Hypothalamus (tissue), 51 donors: ENCODE measurements at regions not wholly inside any gene's neighbourhood (a gene's known extent, or its start where the extent isn't known, plus 50 kb on each side); places are given as distances from the start of the nearest gene placed in this dataset.

Experiments
- DNase-seq, 51 donors: peaks; one replicate each; lab custom pipeline; 2025; lab: John Stamatoyannopoulos, UW

- DNase-seq, result no peak
These were observed 2254.6 kb downstream of the TP53TG3F start for GRCh38 chr16:35713762-35714650.

- DNase-seq, result no peak
These were observed 2255.3 kb downstream of the TP53TG3F start for GRCh38 chr16:35714665-35715064.

GRCh38 chr16:35724551-35724950 is 2265.1 kb downstream of the TP53TG3F start:
- no peak for DNase-seq

- DNase-seq, result no peak
These were observed 2266.5 kb downstream of the TP53TG3F start for GRCh38 chr16:35725949-35726348.

- no peak for DNase-seq
These were observed 2270.8 kb downstream of the TP53TG3F start for GRCh38 chr16:35730251-35730650.

GRCh38 chr16:35731341-35732040 is 2272.1 kb downstream of the TP53TG3F start:
- no peak for DNase-seq

- no peak for DNase-seq
These were observed 2272.8 kb downstream of the TP53TG3F start for GRCh38 chr16:35732046-35732810.

DNA sequence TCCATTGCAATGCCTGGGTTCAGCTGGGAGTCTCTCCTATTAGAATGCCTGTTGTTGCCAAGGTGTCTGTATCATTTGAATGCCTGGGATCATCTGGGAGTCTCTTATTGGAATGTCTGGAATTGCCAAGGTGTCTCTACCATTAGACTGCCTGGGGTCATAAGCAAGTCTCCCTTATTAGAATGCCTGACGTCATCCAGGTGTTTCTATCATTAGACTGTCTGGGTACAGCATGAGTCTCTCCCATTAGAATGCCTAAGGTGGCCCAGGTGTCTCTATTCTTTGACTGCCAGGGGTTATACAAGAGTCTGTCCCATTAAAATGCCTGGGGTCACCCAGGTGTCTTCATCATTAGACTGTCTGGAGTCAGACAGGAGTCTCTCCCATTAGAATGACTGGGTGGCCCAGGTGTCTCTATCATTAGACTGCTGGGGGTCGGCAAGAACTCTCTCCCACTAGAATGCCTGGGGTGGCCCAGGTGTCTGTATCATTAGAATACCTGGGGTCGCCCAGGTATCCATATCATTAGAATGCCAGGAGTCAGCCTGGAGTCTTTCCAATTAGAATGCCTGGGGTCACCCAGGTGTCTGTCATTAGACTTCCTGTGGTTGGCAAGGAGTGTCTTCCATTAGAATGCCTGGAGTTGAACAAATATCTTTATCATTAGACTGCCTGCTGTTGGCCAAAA is 2274.0 kb downstream of the TP53TG3F start:
- DNase-seq, result no peak

GRCh38 chr16:35733971-35734702 is 2274.7 kb downstream of the TP53TG3F start:
- DNase-seq, result no peak

DNA sequence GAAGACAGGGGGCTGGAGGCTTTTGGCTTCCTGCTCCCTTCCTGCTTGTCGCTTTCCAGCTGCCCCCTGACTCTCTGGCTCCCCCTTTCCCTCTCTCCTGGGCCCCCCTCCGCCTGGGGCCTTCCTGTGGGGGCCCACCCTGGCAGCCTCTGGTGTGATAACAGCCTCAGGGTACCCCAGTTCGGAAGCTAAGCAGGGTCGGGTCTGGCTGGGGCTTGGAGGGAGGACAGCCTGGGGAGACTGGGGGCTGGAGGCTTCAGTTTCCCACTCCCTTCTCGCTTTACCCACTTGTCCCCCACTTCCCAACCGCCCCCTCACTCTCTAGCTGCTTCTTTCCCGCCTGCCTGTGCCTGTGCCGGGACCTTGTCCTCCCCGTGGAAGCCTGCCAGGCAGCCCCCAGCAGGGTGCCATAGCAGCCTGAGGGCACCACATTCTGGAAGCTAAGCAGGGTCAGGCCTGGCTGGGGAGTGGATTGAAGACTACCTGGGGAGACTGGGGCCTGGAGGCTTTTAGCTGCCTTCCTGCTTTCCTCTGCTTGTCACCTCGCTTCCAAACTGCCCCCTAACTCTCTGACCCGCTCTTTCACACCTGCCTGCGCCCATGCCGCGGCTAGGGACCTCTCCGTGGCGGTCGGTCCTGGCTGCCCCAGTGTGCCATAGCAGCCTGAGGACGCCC is 2275.5 kb downstream of the TP53TG3F start:
- DNase-seq, result no peak

- DNase-seq, result no peak
These were observed 2276.2 kb downstream of the TP53TG3F start for GRCh38 chr16:35735403-35736251.

DNA sequence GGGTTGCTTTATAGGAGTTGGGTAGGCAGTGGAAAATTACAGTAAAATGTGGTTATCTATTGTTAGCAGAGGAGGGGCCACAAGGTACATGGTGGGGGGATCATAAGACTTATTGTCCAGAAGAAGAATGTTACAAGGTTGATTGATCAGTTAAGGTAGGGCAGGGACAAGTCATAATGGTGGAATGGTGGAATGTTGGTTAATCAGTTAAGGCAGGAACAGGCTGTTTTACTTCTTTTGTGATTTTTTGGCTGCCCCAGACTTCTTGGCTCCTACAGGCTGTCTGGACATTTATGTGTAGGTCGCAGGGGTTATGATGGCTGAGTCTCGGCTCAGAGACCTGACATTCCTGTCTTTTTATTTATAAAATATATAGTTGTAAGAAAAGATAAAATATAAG is 2277.1 kb downstream of the TP53TG3F start:
- no peak for DNase-seq

DNA sequence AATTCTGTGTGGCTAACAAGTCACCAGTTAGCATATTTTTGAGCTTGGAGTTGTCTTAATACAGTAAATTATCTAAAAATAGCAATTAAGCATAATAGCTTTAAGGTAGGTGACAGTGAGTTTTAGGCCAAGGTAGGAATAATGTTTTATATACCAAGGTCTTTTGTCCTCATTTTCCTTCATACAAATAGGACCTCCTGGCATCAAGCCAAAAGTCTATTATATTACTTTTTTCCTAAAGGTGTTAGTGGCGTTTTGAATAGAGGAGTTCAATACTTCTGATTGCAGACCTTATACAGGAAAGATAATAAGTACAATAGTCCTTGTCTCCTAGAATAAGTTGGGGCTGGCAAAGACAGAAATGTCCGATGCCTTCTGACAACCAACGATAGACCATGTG is 2277.7 kb downstream of the TP53TG3F start:
- no peak for DNase-seq

DNA sequence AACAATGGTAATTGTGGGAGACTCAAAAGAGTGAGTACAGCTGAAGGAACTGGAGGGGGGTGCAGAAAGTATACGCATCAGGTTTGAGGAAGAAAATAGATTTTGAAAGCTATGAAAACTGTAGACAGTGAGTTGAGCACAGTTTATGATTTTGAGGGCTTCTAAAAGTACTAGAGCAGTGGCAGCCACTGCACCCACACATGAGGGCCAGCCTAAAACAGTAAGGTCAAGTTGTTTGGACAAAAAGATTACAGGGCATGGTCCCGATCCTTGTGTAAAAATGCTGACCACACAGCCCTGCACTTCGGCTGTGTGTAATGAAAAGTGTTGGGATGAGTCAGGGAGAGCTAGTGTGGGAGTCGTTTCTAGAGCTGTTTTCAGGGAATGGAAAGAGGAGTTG is 2282.1 kb downstream of the TP53TG3F start:
- no peak for DNase-seq

DNA sequence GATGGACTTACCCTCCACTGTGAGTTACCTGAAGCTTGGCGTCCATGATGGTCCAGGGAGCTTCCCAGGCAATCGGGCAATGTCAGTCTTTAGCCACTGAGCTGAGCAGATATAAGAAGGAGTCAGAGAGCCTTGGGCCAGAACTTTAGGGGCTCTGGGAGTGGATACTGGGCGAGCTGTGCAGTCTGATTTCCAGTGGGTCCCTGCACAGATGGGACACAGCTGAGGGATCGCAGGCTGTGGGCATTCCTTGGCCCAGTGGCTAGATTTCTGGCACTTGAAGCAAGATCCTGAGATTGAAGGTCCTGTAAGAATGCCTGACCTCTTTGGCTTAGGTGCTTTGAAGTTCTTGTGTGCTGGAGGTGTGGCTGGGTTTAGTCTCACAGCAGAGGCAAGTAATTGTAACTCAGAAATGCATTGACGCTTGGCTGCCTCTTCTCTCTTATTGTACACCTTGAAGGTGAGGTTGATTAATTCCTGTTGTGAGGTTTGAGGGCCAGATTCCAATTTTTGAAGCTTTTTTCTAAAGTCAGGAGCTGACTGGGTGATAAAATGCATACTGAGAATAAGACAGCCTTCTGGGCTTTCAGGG is 2283.8 kb downstream of the TP53TG3F start:
- no peak for DNase-seq

GRCh38 chr16:35744084-35744483 is 2284.7 kb downstream of the TP53TG3F start:
- DNase-seq, result no peak

- no peak for DNase-seq
These were observed 2285.3 kb downstream of the TP53TG3F start for GRCh38 chr16:35744726-35745125.

DNA sequence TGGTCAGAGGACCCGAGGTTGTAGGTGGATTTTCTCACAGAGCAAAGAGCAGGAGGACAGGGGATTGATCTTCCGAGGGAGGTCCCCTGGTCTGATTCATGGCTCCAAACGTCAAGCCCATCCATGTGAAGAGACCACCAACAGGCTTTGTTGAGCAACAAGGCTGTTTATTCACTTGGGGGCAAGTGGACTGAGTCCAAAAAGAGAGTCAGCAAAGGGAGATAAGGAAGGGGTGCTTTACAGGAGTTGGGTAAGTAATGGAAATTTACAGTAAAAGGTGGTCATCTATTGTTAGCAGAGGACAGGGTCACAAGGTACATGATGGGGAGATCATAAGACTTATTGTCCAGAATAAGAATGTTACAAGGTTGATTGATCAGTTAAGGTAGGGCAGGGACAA is 2285.8 kb downstream of the TP53TG3F start:
- no peak for DNase-seq
